CD4-positive, alpha-beta T cell treated with Interferon alpha-2 for 1 hour (primary cell): ENCODE measurements at regions not wholly inside any gene's neighbourhood (a gene's known extent, or its start where the extent isn't known, plus 50 kb on each side); places are given as distances from the start of the nearest gene placed in this dataset.

Experiments used
- DNase-seq, 2 donors: peaks; one replicate each; pipeline ENCODE4 v3.0.0-alpha.2; 2020 to 2022

- DNase-seq, result no peak
These were observed 101.5 kb upstream of the TGFBR2 start for GRCh38 chr3:30504939-30505338.

GRCh38 chr3:30505866-30506520, 100.4 kb upstream of the TGFBR2 start:
- no peak for DNase-seq

- DNase-seq, result no peak
These were observed 98.1 kb upstream of the TGFBR2 start for GRCh38 chr3:30508339-30508738.

GRCh38 chr3:30510596-30510995, 95.8 kb upstream of the TGFBR2 start:
- DNase-seq, result no peak

- DNase-seq, result no peak
These were observed 94.7 kb upstream of the TGFBR2 start for GRCh38 chr3:30511524-30512251.

- DNase-seq, result no peak
These were observed 93.8 kb upstream of the TGFBR2 start for GRCh38 chr3:30512576-30512975.

GRCh38 chr3:30513374-30514152, 92.8 kb upstream of the TGFBR2 start:
- DNase-seq, result no peak

GRCh38 chr3:30516238-30516637, 90.2 kb upstream of the TGFBR2 start:
- DNase-seq, result no peak

- no peak for DNase-seq
These were observed 88.1 kb upstream of the TGFBR2 start for GRCh38 chr3:30518181-30518864.

GRCh38 chr3:30518872-30519271, 87.5 kb upstream of the TGFBR2 start:
- no peak for DNase-seq

GRCh38 chr3:30520699-30521098, 85.7 kb upstream of the TGFBR2 start:
- no peak for DNase-seq

GRCh38 chr3:30521156-30521715, 85.2 kb upstream of the TGFBR2 start:
- DNase-seq, result no peak

- no peak for DNase-seq
These were observed 83.9 kb upstream of the TGFBR2 start for GRCh38 chr3:30522476-30522875.

GRCh38 chr3:30523366-30523765, 83.0 kb upstream of the TGFBR2 start:
- no peak for DNase-seq

- no peak for DNase-seq
These were observed 81.9 kb upstream of the TGFBR2 start for GRCh38 chr3:30524357-30525040.

GRCh38 chr3:30526031-30526430, 80.4 kb upstream of the TGFBR2 start:
- no peak for DNase-seq

- DNase-seq, result no peak
These were observed 79.2 kb upstream of the TGFBR2 start for GRCh38 chr3:30527186-30527585.

GRCh38 chr3:30527720-30528119, 78.7 kb upstream of the TGFBR2 start:
- no peak for DNase-seq

GRCh38 chr3:30530084-30530483, 76.3 kb upstream of the TGFBR2 start:
- no peak for DNase-seq

GRCh38 chr3:30531017-30531570, 75.3 kb upstream of the TGFBR2 start:
- no peak for DNase-seq

GRCh38 chr3:30535525-30535924, 70.9 kb upstream of the TGFBR2 start:
- no peak for DNase-seq

GRCh38 chr3:30538791-30539190, 67.6 kb upstream of the TGFBR2 start:
- DNase-seq, result no peak
